H1 (cell line): ENCODE measurements at regions not wholly inside any gene's neighbourhood (a gene's known extent, or its start where the extent isn't known, plus 50 kb on each side); places are given as distances from the start of the nearest gene placed in this dataset.
A peak's percentile ranks its signal among the peaks of the same experiment; 100 is the strongest.

Experiments
- CTCF ChIA-PET: fragments of 300-600 bp; sonication (Branson Sonifier 250); formaldehyde crosslinking; loops from one replicate; lab custom pipeline; 2021; ENCODE audit not compliant: partially characterized antibody; lab: Charles Lee
- POLR2A ChIA-PET: fragments of 300-600 bp; sonication (Branson Sonifier 250); formaldehyde crosslinking; loops from one replicate; lab custom pipeline; 2021; ENCODE audit warnings: inconsistent platforms; ENCODE audit not compliant: partially characterized antibody; lab: Charles Lee
- DNase-seq, 2 experiments: peaks; one replicate each; pipeline versions ENCODE4 v3.0.0 to v3.0.0-alpha.2; 2010 to 2022; ENCODE audit warnings: low spot score in 2 of 2, low read depth in 1 of 2, mixed read lengths in 1 of 2
- FAIRE-seq: peaks from 2 replicates; lab custom pipeline; 2011; peaks lifted over from hg19 to GRCh38; lab: Jason Lieb, UNC
- H2AFZ ChIP-seq: 2 replicates; pipeline ENCODE4 v1.8.1; 2012; ENCODE audit warnings: low read length, inconsistent platforms
- H2AK5ac ChIP-seq: 2 replicates; pipeline ENCODE4 v1.6.1; 2013; ENCODE audit warnings: low read depth, low read length
- H2BK120ac ChIP-seq: replicated peaks from 2 replicates; pipeline ENCODE3; 2013; ENCODE audit warnings: low read depth, low read length, inconsistent platforms
- H2BK12ac ChIP-seq: 2 replicates; pipeline ENCODE4 v1.6.1; 2013; ENCODE audit warnings: low read depth, low read length
- H2BK15ac ChIP-seq: 2 replicates; pipeline ENCODE4 v1.6.1; 2013; ENCODE audit warnings: low read length
- H2BK20ac ChIP-seq: 2 replicates; pipeline ENCODE4 v1.6.1; 2013; ENCODE audit warnings: low read length
- H2BK5ac ChIP-seq: 2 replicates; pipeline ENCODE4 v1.6.1; 2013; ENCODE audit warnings: low read depth, low read length
- H3K14ac ChIP-seq: 2 replicates; pipeline ENCODE4 v1.6.1; 2013; ENCODE audit warnings: inconsistent platforms; ENCODE audit not compliant: insufficient read length
- H3K18ac ChIP-seq: 2 replicates; pipeline ENCODE4 v1.6.1; 2013; ENCODE audit warnings: low read length; ENCODE audit errors: extremely low read depth
- H3K23ac ChIP-seq: 2 replicates; pipeline ENCODE4 v1.6.1; 2013; ENCODE audit warnings: inconsistent platforms; ENCODE audit not compliant: insufficient read length
- H3K23me2 ChIP-seq: 2 replicates; pipeline ENCODE4 v1.6.1; 2013; ENCODE audit warnings: low read depth, low read length
- H3K27ac ChIP-seq: 2 replicates; pipeline ENCODE4 v1.6.1; 2011; ENCODE audit warnings: low read depth, low read length, inconsistent platforms
- H3K27me3 ChIP-seq, 4 experiments: replicated peaks in 1 of 4; 1 replicate in 1 of 4; 2 replicates in 3 of 4; pipeline versions ENCODE4 v1.6.1 to v1.8.1; 2011 to 2013; ENCODE audit warnings: low read length in 3 of 4, mild to moderate bottlenecking in 3 of 4, inconsistent platforms in 2 of 4, mixed read lengths in 2 of 4, moderate library complexity in 1 of 4; ENCODE audit not compliant: control insufficient read depth in 3 of 4, insufficient read depth in 3 of 4; ENCODE audit errors: extremely low read depth in 1 of 4
- H3K36me3 ChIP-seq, 4 experiments: 2 replicates each; pipeline versions ENCODE4 v1.6.1 to v1.8.1; 2011 to 2013; ENCODE audit warnings: mild to moderate bottlenecking in 4 of 4, low read length in 3 of 4, moderate library complexity in 2 of 4, control low read depth in 1 of 4, inconsistent platforms in 1 of 4; ENCODE audit not compliant: insufficient read depth in 4 of 4, control insufficient read depth in 2 of 4
- H3K4ac ChIP-seq: replicated peaks from 2 replicates; pipeline ENCODE3; 2013; ENCODE audit warnings: low read length, low read depth, mixed read lengths, inconsistent platforms; ENCODE audit not compliant: insufficient read length
- H3K4me1 ChIP-seq, 4 experiments: replicated peaks in 1 of 4; 1 replicate in 1 of 4; 2 replicates in 3 of 4; pipeline versions ENCODE4 v1.6.1 to v1.8.1; 2011 to 2013; ENCODE audit warnings: low read length in 3 of 4, inconsistent platforms in 2 of 4, mixed read lengths in 1 of 4; ENCODE audit not compliant: insufficient read depth in 4 of 4, control insufficient read depth in 3 of 4
- H3K4me2 ChIP-seq, 2 experiments: 2 replicates each; pipeline versions ENCODE4 v1.6.1 to v1.8.1; 2011 to 2013; ENCODE audit warnings: low read depth in 2 of 2, low read length in 2 of 2, control low read depth in 1 of 2, inconsistent platforms in 1 of 2, mild to moderate bottlenecking in 1 of 2; ENCODE audit not compliant: insufficient read depth in 1 of 2
- H3K4me3 ChIP-seq, 4 experiments: fragments of 200-600, 300-600 bp in 1 of 4; sonication (generic), shearing (Covaris generic), sonication (Bioruptor Twin) in 1 of 4; 2 replicates each; pipeline versions ENCODE4 v1.5.1 to v1.8.1; 2011 to 2016; ENCODE audit warnings: low read length in 4 of 4, low read depth in 3 of 4, control low read depth in 2 of 4, inconsistent platforms in 2 of 4, mild to moderate bottlenecking in 2 of 4, mixed read lengths in 1 of 4, moderate library complexity in 1 of 4; ENCODE audit not compliant: insufficient read depth in 2 of 4; ENCODE audit errors: extremely low read depth in 1 of 4
- H3K56ac ChIP-seq: replicated peaks from 2 replicates; pipeline ENCODE3; 2013; ENCODE audit warnings: low read depth, mild to moderate bottlenecking, mixed read lengths, low read length, inconsistent platforms; ENCODE audit not compliant: insufficient read length
- H3K79me1 ChIP-seq: 2 replicates; pipeline ENCODE4 v1.6.1; 2013; ENCODE audit warnings: low read depth, low read length, control low read depth
- H3K79me2 ChIP-seq, 2 experiments: 2 replicates each; pipeline versions ENCODE4 v1.6.1 to v1.8.1; 2012 to 2013; ENCODE audit warnings: low read length in 2 of 2, mild to moderate bottlenecking in 2 of 2, inconsistent platforms in 1 of 2; ENCODE audit not compliant: insufficient read depth in 2 of 2, control insufficient read depth in 1 of 2
- H3K9ac ChIP-seq, 4 experiments: replicated peaks in 1 of 4; 1 replicate in 1 of 4; 2 replicates in 3 of 4; pipeline versions ENCODE4 v1.6.1 to v1.8.1; 2011 to 2013; ENCODE audit warnings: low read depth in 3 of 4, low read length in 3 of 4, control low read depth in 2 of 4, mild to moderate bottlenecking in 2 of 4, moderate library complexity in 2 of 4, inconsistent platforms in 1 of 4; ENCODE audit errors: extremely low read depth in 1 of 4
- H3K9me3 ChIP-seq, 2 experiments: 2 replicates each; pipeline versions ENCODE4 v1.6.1 to v1.8.1; 2012 to 2013; ENCODE audit warnings: mild to moderate bottlenecking in 2 of 2, moderate library complexity in 2 of 2, control low read depth in 1 of 2, inconsistent platforms in 1 of 2, low read depth in 1 of 2, low read length in 1 of 2, mixed read lengths in 1 of 2; ENCODE audit not compliant: insufficient read depth in 2 of 2
- H4K20me1 ChIP-seq, 2 experiments: replicated peaks in 1 of 2; 2 replicates each; pipeline versions ENCODE3 to v1.8.1; 2011 to 2013; ENCODE audit warnings: inconsistent platforms in 2 of 2, low read length in 2 of 2, mild to moderate bottlenecking in 1 of 2; ENCODE audit not compliant: insufficient read depth in 2 of 2, control insufficient read depth in 1 of 2
- H4K5ac ChIP-seq: 2 replicates; pipeline ENCODE4 v1.6.1; 2013; ENCODE audit warnings: low read length, low read depth, mixed read lengths, inconsistent platforms; ENCODE audit not compliant: insufficient read length
- H4K8ac ChIP-seq: 2 replicates; pipeline ENCODE4 v1.8.0; 2013; ENCODE audit warnings: mild to moderate bottlenecking, moderate library complexity, low read length, inconsistent platforms; ENCODE audit not compliant: insufficient read depth; ENCODE audit errors: extremely low read depth
- H4K91ac ChIP-seq: replicated peaks from 2 replicates; pipeline ENCODE3; 2013; ENCODE audit warnings: low read length, mixed read lengths, inconsistent platforms; ENCODE audit not compliant: insufficient read length
- CEBPB ChIP-seq: IDR thresholded peaks from 2 replicates; pipeline ENCODE4 v1.6.1; 2012; ENCODE audit warnings: low read depth, low read length
- GABPA ChIP-seq: IDR thresholded peaks from 2 replicates; pipeline ENCODE4 v1.6.1; 2011; ENCODE audit warnings: mild to moderate bottlenecking, low read length, moderate library complexity, borderline replicate concordance; ENCODE audit not compliant: insufficient read depth
- HDAC6 ChIP-seq: IDR thresholded peaks from one replicate; pipeline ENCODE4 v1.7.1; 2012; ENCODE audit warnings: low read depth, mild to moderate bottlenecking, inconsistent platforms, low read length, moderate library complexity
- JUN ChIP-seq: IDR thresholded peaks from 2 replicates; pipeline ENCODE4 v1.6.1; 2011; ENCODE audit warnings: low read depth, mild to moderate bottlenecking, improper control_type of control experiment, low read length
- JUND ChIP-seq: IDR thresholded peaks from 2 replicates; pipeline ENCODE4 v1.6.1; 2011; ENCODE audit warnings: mild to moderate bottlenecking, improper control_type of control experiment, low read length
- KDM5A ChIP-seq: fragments of 200-600 bp; IDR thresholded peaks from 2 replicates; pipeline ENCODE4 v1.7.1; 2012; ENCODE audit warnings: mild to moderate bottlenecking, low read length, inconsistent platforms, mixed read lengths
- SIRT6 ChIP-seq: IDR thresholded peaks from one replicate; pipeline ENCODE4 v1.7.1; 2012; ENCODE audit warnings: low read length, inconsistent platforms
- WGBS, 2 experiments: shearing (Covaris generic) in 1 of 2; methylation state at CpG; one replicate each; pipeline versions ENCODE4 v1.1.6 to v1.1.7; 2013 to 2015; ENCODE audit warnings: low lambda C conversion rate in 2 of 2, mixed read lengths in 2 of 2, inconsistent platforms in 1 of 2, low coverage in 1 of 2, missing lambda C conversion rate in 1 of 2; ENCODE audit not compliant: insufficient replicate concordance in 2 of 2, insufficient coverage in 1 of 2, insufficient read length in 1 of 2; ENCODE audit errors: extremely low coverage in 1 of 2, missing lambda C conversion rate in 1 of 2; 5-methylcytosine and 5-hydroxymethylcytosine counted together

GRCh38 chr18:78792736-78793135 is 186.9 kb upstream of the SALL3 start:
- DNase-seq = no peak
- H3K9me3 ChIP-seq = no peaks in the 10 kb centered on the region
- H3K14ac ChIP-seq = no peak overlapping the region
- no peak overlapping the region for H3K4me2 ChIP-seq
- H3K56ac ChIP-seq = no peak overlapping the region
- FAIRE-seq = no peak
- no peaks in the 10 kb centered on the region for H4K20me1 ChIP-seq
- peak overlapping the region; percentile 48; the same call in 1 of the 2 replicates for H2AK5ac ChIP-seq
- H4K8ac ChIP-seq = no peak overlapping the region; the same call in 1 of the 2 replicates
- no peaks in the 10 kb centered on the region for H3K36me3 ChIP-seq
- H3K23ac ChIP-seq = no peak overlapping the region
- H2BK5ac ChIP-seq = no peak overlapping the region
- H3K9ac ChIP-seq = no peak overlapping the region
- TF ChIP-seq HDAC6 = no peak
- TF ChIP-seq GABPA = no peak
- no peak for TF ChIP-seq KDM5A
- no peak for TF ChIP-seq JUND
- TF ChIP-seq JUN = no peak
- TF ChIP-seq SIRT6 = no peak
- no peak for TF ChIP-seq CEBPB
- no peaks in the 10 kb centered on the region; a peak in 1 of 7 replicates for H3K27me3 ChIP-seq
- H2BK12ac ChIP-seq = peak overlapping the region; percentile 55; the same call in 1 of the 2 replicates
- H3K4me1 ChIP-seq = no peaks in the 10 kb centered on the region
- CTCF ChIA-PET = interaction anchor here (1.1 kb wide), 1 partner anchor 10 kb away, joined by 3 read pairs; no protein-coding TSS in a partner anchor
- 92% methylated on average over 20 of the region's 20 CpGs; no CpG with 5 or more reads in 1 of the 2 experiments for WGBS, 2 experiments
- H3K18ac ChIP-seq = no peak overlapping the region
- H3K23me2 ChIP-seq = no peaks in the 10 kb centered on the region
- no peak overlapping the region for H3K27ac ChIP-seq
- no peak overlapping the region for H3K4ac ChIP-seq
- H2BK20ac ChIP-seq = no peak overlapping the region
- H4K91ac ChIP-seq = no peak overlapping the region
- no peaks in the 10 kb centered on the region for H3K79me2 ChIP-seq
- no peak overlapping the region for H2AFZ ChIP-seq
- H3K79me1 ChIP-seq = no peaks in the 10 kb centered on the region
- H2BK120ac ChIP-seq = no peak overlapping the region
- H3K4me3 ChIP-seq = no peak overlapping the region
- no peak overlapping the region for H4K5ac ChIP-seq
- no peak overlapping the region for H2BK15ac ChIP-seq
- POLR2A ChIA-PET = no interaction called here
